Left renal cortex interstitium (tissue), 4 donors: ENCODE measurements at regions not wholly inside any gene's neighbourhood (a gene's known extent, or its start where the extent isn't known, plus 50 kb on each side); places are given as distances from the start of the nearest gene placed in this dataset.
A peak's percentile ranks its signal among the peaks of the same experiment; 100 is the strongest.
"Not testable (repeated sequence)": the region's sequence is repeated elsewhere in the genome, so short reads cannot be mapped to it uniquely, and the experiment has no call there.

ENCODE experiments used
- DNase-seq, 4 donors: peaks; one replicate each; pipeline ENCODE4 v3.0.0-alpha.2; 2013; ENCODE audit warnings: low read depth in 4 of 4, low spot score in 2 of 4, missing footprints in 1 of 4

- no peak for DNase-seq
These were observed 299.0 kb upstream of the MAGEC2 start for GRCh38 chrX:142503967-142504643.

GRCh38 chrX:142502441-142502840 is 297.4 kb upstream of the MAGEC2 start:
- DNase-seq: no peak

- DNase-seq: no peak
These were observed 294.9 kb upstream of the MAGEC2 start for GRCh38 chrX:142499992-142500391.

GRCh38 chrX:142483965-142484364 is 278.9 kb upstream of the MAGEC2 start:
- DNase-seq: no peak

- peak in 1 of 4 donors; percentile 11 for DNase-seq
These were observed 241.3 kb upstream of the MAGEC2 start for GRCh38 chrX:142446349-142446748.

GRCh38 chrX:142428916-142429315 is 223.8 kb upstream of the MAGEC2 start:
- DNase-seq: no peak

- DNase-seq: not testable (repeated sequence)
These were observed 185.9 kb upstream of the MAGEC2 start for GRCh38 chrX:142390998-142391397.

GRCh38 chrX:142363501-142363900 is 158.4 kb upstream of the MAGEC2 start:
- DNase-seq: no peak

GRCh38 chrX:142359331-142359730 is 154.2 kb upstream of the MAGEC2 start:
- DNase-seq: no peak

GRCh38 chrX:142327182-142327581 is 122.1 kb upstream of the MAGEC2 start:
- DNase-seq: no peak

GRCh38 chrX:142312591-142312990 is 107.5 kb upstream of the MAGEC2 start:
- DNase-seq: no peak

GRCh38 chrX:142299406-142299805 is 94.3 kb upstream of the MAGEC2 start:
- DNase-seq: no peak

GRCh38 chrX:142296421-142296820 is 91.3 kb upstream of the MAGEC2 start:
- no peak for DNase-seq

GRCh38 chrX:142295190-142295589 is 90.1 kb upstream of the MAGEC2 start:
- no peak for DNase-seq

GRCh38 chrX:142270166-142270565 is 65.1 kb upstream of the MAGEC2 start:
- DNase-seq: not testable (repeated sequence)

- no peak for DNase-seq
These were observed 61.3 kb upstream of the MAGEC2 start for GRCh38 chrX:142266417-142266816.

- DNase-seq: not testable (repeated sequence)
These were observed 60.5 kb upstream of the MAGEC2 start for GRCh38 chrX:142265549-142265948.

GRCh38 chrX:142256935-142257334 is 51.8 kb upstream of the MAGEC2 start:
- no peak for DNase-seq
